ENCODE measurements at regions not wholly inside any gene's neighbourhood (a gene's known extent, or its start where the extent isn't known, plus 50 kb on each side); places are given as distances from the start of the nearest gene placed in this dataset.

DNA sequence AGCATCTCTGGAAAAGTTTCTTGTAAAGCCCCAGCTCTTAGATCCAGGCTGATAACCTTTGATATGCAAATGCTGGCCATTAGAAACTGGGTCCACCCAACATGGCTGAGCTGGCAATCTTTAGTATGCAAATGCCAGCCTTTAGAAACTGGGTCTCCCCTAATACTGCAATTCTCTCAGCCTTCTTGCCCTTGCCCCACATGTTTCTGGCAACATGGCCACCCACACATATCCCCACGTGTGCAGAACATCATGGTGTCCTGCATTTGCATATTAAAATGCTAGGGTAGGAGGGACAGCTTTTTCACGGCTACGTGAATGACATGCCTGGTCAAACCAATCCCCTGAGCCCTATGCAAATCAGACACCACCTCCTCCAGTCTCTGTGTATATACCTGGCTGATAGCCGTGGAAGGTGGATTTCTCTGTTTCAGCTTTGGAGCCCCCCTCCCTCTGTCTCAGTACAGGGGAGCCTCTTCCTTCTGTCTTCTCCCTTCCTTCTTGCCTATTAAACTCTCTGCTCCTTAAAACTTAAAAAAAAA is 344.0 kb upstream of the NWD2 start:
- Mint-ChIP-seq H3K36me3 (no peaks in the 10 kb centered on the region), H3K27ac (no peak overlapping the region), H3K4me3 (no peak overlapping the region), H3K9me3 (no peaks in the 10 kb centered on the region), H3K27me3 (no peaks in the 10 kb centered on the region), H3K4me1 (no peaks in the 10 kb centered on the region)
- DNase-seq (ENCODE audit: low spot score in 2 of 2) = no peak
- ATAC-seq (ENCODE audit: low read depth) = no peak

DNA sequence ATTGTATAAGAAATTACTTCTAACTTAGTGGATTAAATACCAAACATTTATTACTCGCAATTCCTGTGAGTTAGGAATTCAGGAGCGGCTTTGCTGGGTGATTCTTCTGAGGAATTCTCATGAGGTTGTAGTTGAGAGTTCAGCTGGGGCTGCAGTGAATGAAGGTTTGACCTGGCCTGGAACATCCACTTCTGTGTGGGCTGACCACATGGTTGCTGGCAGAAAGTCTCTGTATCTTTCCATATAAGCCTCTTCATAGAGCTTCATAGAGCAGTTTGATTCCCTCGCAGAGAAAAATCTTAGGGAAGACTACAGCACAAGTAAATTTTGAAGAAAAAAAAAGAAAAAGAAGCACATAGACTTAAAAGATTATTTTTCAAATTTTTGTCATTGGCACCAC is 339.7 kb upstream of the NWD2 start:
- Mint-ChIP-seq H3K36me3 (no peaks in the 10 kb centered on the region), H3K9me3 (no peaks in the 10 kb centered on the region), H3K4me1 (no peaks in the 10 kb centered on the region), H3K27me3 (no peaks in the 10 kb centered on the region), H3K4me3 (no peak overlapping the region), H3K27ac (no peak overlapping the region)
- DNase-seq (ENCODE audit: low spot score in 2 of 2) = no peak
- ATAC-seq (ENCODE audit: low read depth) = no peak

DNA sequence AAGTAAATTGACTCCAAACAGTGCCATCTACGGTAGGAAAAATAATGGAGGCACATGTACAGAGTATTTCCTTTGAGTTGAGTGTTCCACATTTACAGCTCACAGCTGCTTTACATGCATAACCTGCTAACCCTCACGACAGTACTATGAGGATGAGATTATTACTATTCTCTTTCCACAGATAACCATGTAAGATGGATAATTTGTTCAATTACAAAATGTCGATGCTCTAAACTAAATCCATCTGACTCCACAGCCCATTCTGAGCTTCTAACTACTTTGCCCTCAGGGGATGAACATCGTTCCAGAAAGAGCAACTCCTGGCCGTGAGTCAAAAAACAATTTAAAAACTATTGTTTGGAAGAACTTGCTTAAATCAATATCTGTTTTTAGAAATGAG is 330.4 kb upstream of the NWD2 start:
- H3K4me3 Mint-ChIP-seq = no peak overlapping the region
- H3K27me3 Mint-ChIP-seq = no peaks in the 10 kb centered on the region
- ATAC-seq (ENCODE audit: low read depth) = no peak
- DNase-seq (ENCODE audit: low spot score in 2 of 2) = no peak
- no peaks in the 10 kb centered on the region for H3K9me3 Mint-ChIP-seq
- peaks cover 6% of the 10 kb centered on the region for H3K4me1 Mint-ChIP-seq
- H3K27ac Mint-ChIP-seq = no peak overlapping the region
- H3K36me3 Mint-ChIP-seq = no peaks in the 10 kb centered on the region

DNA sequence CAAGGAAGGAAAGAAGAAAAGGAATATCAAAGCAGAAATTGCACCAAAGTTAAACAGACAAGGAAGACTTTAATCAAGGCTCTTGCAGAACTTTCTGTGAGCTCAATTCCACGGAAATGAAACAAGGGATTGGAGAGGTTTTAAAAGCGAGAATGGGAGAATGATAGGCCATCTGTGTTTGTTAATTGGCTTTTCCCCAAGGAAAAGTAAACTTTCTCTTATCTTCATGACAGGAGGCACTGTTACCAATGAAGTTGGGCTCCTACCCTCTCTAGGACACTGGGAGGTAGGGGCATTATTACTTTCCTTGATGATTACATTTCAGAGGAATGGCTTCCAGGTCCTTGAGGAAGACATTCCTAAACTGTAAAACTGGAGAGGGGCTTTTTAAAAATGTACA is 328.8 kb upstream of the NWD2 start:
- no peak for DNase-seq (ENCODE audit: low spot score in 2 of 2)

DNA sequence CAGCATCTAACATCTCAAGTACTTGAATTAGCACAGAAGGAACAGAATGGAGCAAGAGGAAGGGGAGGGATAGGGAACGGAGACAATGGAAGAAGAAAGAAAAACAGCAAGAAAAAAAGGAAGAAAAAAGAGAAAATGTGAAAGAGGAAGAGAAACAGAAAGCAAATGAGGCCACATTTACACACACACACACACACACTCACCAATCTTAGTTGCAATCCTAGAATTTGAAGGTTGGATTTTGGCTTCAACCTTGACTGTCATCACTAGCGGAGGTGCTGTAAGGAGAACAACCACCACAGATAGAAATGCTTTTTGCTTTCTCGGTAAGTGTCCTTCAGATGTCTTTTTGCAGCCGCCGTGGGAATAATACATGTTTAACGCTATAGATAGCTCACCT is 327.1 kb upstream of the NWD2 start:
- ATAC-seq (ENCODE audit: low read depth) (no peak), DNase-seq (ENCODE audit: low spot score in 2 of 2) (no peak)
- Mint-ChIP-seq H3K9me3 (no peaks in the 10 kb centered on the region), H3K36me3 (no peaks in the 10 kb centered on the region), H3K27ac (peak overlapping the region; percentile 32), H3K27me3 (no peaks in the 10 kb centered on the region), H3K4me3 (peak overlapping the region; percentile 1), H3K4me1 (peaks cover 6% of the 10 kb centered on the region)

More for the DNA sequence above, 328.8 kb upstream of the NWD2 start:
- no peak for ATAC-seq (ENCODE audit: low read depth)
- H3K36me3 Mint-ChIP-seq = no peaks in the 10 kb centered on the region
- no peak overlapping the region for H3K27ac Mint-ChIP-seq
- H3K9me3 Mint-ChIP-seq = no peaks in the 10 kb centered on the region
- no peak overlapping the region for H3K4me3 Mint-ChIP-seq
- no peaks in the 10 kb centered on the region for H3K27me3 Mint-ChIP-seq
- peaks cover 6% of the 10 kb centered on the region for H3K4me1 Mint-ChIP-seq

DNA sequence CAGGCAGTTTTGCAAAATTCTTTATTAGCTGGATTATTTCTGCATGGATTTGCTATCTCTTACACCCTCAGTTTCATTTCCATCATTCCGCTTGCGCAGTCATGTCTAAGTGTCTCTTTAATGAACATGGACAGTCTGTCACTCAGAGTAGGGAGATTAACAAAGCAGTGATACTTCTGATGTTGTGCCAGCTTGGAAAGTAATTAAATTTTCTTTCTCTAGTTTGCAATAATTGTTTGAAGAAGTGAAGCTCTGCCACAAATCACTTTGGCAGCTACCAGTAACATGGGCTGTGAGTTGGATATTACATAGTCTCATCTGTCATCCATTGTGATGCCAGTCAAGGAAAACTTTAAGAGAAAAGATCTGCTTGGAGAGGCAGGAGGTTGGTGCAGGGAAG is 324.8 kb upstream of the NWD2 start:
- no peak for ATAC-seq (ENCODE audit: low read depth)
- Mint-ChIP-seq H3K36me3 (no peaks in the 10 kb centered on the region), H3K4me1 (peaks cover 6% of the 10 kb centered on the region), H3K27ac (no peak overlapping the region), H3K9me3 (no peaks in the 10 kb centered on the region), H3K4me3 (no peak overlapping the region), H3K27me3 (no peaks in the 10 kb centered on the region)
- no peak for DNase-seq (ENCODE audit: low spot score in 2 of 2)

DNA sequence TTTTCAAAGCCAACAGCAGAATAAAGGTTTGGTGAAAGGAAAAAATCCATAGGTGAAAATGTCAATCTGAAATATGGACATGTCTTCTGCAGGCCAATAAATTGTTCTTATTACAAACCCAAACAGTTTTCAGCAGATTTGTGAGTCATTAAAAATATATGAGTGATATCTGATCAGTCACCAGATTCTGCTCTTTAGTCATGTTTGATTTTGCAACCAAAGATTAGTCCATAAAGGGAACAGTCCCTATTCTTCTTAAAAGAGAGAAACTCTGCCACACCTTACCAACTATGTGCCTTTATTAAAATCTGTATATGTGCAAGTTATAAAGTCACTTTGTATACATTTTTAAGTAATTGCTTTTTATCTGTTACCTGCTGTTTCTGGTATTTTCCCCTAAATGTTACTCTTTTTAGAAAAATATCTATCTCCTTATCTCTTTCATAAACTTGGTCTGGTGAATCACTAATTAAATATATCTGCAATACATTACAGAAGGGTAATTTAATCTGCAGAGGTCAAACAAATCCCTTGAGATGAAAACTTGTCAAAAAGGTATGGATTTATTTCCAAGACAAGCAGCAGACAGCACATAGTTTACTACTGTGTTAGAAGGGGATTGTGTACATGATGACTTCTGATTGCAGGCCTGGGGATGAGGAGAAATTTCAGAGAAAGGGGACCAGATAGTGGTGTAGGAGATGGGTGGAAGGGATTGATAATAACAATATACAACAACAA is 322.9 kb upstream of the NWD2 start:
- no peaks in the 10 kb centered on the region for H3K9me3 Mint-ChIP-seq
- peaks cover 4% of the 10 kb centered on the region for H3K4me1 Mint-ChIP-seq
- DNase-seq (ENCODE audit: low spot score in 2 of 2) (no peak), ATAC-seq (ENCODE audit: low read depth) (no peak)
- H3K4me3 Mint-ChIP-seq = no peak overlapping the region
- H3K36me3 Mint-ChIP-seq = no peaks in the 10 kb centered on the region
- no peaks in the 10 kb centered on the region for H3K27me3 Mint-ChIP-seq
- no peak overlapping the region for H3K27ac Mint-ChIP-seq

DNA sequence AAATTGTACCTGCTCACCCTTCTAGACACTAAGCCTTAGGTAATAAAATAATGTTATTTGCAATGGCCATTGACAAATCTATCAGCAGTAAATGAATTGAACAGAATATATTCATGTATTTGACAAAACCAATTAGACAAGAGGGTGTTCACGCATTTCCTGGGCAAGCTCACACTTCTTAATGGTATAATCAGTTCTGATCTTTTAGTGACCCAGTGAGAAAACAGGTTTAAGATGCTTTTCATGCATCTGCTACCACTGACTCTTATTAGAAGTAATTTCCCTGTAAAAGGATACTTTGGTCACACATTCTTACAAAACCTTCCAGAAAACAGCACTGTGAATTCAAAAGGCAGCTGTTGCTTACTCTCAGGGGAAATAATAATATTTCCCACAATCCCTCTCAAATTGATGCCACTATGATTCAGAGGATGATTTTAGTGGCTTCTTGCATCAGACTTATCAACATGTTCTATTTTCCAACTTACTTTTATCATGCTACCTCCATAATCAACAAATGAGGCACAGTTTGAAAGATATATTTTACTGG is 313.9 kb upstream of the NWD2 start:
- no peaks in the 10 kb centered on the region for H3K36me3 Mint-ChIP-seq
- H3K4me1 Mint-ChIP-seq = no peaks in the 10 kb centered on the region
- no peak for ATAC-seq (ENCODE audit: low read depth)
- H3K27ac Mint-ChIP-seq = no peak overlapping the region
- no peak overlapping the region for H3K4me3 Mint-ChIP-seq
- peaks cover 2% of the 10 kb centered on the region for H3K9me3 Mint-ChIP-seq
- DNase-seq (ENCODE audit: low spot score in 2 of 2) = no peak
- peaks cover 4% of the 10 kb centered on the region for H3K27me3 Mint-ChIP-seq

DNA sequence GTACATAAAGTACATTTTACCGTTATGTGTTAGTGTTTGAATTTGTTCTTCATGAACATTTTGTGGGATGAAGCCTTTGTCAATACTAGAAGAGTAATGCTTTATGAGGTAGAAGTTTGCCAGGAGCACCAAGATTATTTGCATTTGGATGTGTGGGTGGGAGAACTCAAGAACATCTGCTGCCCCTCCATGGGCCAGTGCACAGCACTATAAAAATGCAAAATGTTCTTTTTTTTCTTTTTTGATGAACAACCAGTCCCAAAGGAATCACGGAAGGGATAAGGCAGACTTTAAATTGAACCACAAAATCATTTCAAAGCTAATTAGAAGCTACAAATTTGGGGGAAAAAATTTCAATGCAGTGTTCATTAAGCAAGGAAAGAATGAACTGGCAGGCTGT is 300.3 kb upstream of the NWD2 start:
- Mint-ChIP-seq H3K27me3 (no peaks in the 10 kb centered on the region), H3K9me3 (peaks cover 4% of the 10 kb centered on the region), H3K4me3 (no peak overlapping the region), H3K27ac (no peak overlapping the region), H3K36me3 (no peaks in the 10 kb centered on the region), H3K4me1 (no peaks in the 10 kb centered on the region)
- DNase-seq (ENCODE audit: low spot score in 2 of 2) (no peak), ATAC-seq (ENCODE audit: low read depth) (no peak)

DNA sequence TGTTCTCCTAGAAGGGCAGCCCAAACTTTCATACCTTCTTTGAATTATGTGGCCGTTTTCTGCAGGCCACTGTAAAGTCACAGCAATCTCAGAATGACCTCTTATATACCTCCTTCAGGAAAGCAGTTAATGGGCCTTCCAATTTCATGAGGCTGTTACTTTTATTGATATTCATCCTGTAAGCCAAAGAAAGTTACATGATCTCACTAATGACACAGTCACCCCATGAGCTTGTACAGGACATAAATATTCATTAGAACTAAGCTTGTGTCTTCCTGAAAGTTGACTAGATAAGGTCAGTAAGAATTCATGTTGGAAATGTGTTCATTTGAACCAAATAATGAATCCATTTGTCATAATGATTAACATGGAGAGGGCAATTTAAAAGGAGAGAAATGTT is 283.1 kb upstream of the NWD2 start:
- H3K4me3 Mint-ChIP-seq = no peak overlapping the region
- no peaks in the 10 kb centered on the region for H3K27me3 Mint-ChIP-seq
- H3K4me1 Mint-ChIP-seq = no peaks in the 10 kb centered on the region
- H3K36me3 Mint-ChIP-seq = no peaks in the 10 kb centered on the region
- H3K27ac Mint-ChIP-seq = no peak overlapping the region
- H3K9me3 Mint-ChIP-seq = no peaks in the 10 kb centered on the region
- no peak for ATAC-seq (ENCODE audit: low read depth)
- no peak for DNase-seq (ENCODE audit: low spot score in 2 of 2)

DNA sequence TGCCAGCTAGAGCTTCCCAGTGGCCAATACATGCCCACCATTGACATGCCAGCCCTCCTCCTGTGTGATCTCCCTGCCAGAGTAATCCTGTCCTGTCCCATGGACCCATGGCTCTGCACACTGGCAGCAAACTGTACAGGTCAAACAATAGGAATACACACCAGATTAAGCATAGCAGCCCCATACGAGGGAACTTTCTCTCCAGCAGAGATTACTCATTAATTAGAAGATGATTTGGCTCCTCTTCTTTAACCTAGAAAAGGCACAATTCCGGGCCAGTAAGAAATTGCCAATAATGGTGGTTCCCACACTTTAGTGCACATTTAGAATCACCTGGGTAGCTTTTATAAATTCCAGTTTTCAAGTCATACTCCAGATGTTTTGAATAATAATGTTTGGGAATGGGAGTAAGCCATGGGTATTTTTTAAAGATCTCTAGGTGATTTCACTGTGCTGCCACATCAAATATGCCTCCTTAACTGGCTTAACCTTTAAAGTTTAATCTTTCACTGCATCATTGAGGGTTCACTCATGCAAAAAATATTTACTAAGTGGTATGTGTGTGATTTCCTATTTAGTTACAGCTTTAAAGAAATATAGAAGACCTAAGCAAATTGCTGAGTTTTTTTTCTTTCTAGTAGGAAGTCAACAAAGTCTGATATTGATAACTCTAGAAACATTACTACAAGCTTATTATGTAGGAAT is 277.6 kb upstream of the NWD2 start:
- Mint-ChIP-seq H3K36me3 (no peaks in the 10 kb centered on the region), H3K27ac (no peak overlapping the region), H3K4me1 (no peaks in the 10 kb centered on the region), H3K27me3 (peaks cover 2% of the 10 kb centered on the region), H3K4me3 (no peak overlapping the region), H3K9me3 (no peaks in the 10 kb centered on the region)
- DNase-seq (ENCODE audit: low spot score in 2 of 2) = no peak
- no peak for ATAC-seq (ENCODE audit: low read depth)

DNA sequence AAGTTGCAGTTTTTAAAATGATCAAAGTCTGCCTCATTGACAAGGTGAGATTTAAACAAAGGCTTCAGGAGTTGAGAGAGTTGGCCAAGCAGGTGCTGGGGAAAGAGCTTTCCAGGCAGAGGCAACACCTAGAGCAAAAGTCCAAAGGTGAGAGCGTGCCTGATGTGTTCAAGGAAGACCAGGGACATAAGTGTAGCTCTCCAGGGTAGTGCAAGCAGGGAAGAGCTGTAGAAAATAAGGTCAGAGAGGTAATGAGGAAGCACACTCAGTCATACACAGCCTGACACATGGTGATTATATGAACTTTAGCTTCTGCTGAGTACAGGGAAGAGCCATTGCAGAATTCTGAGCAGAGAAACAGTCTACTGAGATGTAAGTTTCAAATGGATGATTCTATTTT is 265.0 kb upstream of the NWD2 start:
- H3K4me1 Mint-ChIP-seq = no peaks in the 10 kb centered on the region
- no peak for DNase-seq (ENCODE audit: low spot score in 2 of 2)
- peaks cover 5% of the 10 kb centered on the region for H3K9me3 Mint-ChIP-seq
- no peak overlapping the region for H3K4me3 Mint-ChIP-seq
- H3K27ac Mint-ChIP-seq = no peak overlapping the region
- H3K27me3 Mint-ChIP-seq = no peaks in the 10 kb centered on the region
- H3K36me3 Mint-ChIP-seq = peaks cover 2% of the 10 kb centered on the region
- no peak for ATAC-seq (ENCODE audit: low read depth)

DNA sequence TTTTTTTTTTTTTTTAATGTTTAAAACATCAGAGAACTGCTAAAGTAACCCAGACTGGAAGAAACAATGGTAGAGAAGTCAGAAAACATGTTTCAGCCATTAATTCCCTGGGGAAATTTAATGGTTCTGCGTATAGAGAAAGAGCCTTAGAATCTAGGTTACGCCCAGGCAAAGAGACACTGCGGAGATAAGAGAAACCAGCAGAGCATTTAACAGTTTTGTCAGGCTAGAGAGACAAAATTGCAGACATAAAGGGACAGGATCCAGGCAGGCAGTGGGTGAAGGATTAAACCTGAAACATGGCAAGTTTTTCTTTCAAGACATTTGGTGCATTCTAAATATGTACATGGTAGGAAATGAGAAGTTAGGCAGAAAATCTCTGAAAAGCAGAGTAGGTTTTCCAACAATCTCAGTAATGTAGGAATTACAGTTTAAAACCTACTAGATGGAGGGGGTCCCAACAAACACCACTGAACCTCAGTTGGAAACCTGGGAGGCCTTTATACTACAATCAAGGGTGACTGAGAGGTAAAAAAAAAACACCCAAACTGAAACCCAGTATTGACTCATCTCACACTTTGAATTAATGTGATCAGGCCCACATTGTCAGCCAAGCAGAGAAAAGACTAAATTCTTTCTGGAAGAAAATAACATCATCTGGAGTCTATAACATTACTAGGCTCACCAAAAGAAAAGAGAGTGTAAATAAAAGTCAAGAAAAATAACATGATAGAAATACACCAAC is 254.2 kb upstream of the NWD2 start:
- no peak for ATAC-seq (ENCODE audit: low read depth)
- peaks cover 2% of the 10 kb centered on the region for H3K9me3 Mint-ChIP-seq
- H3K27ac Mint-ChIP-seq = no peak overlapping the region
- no peak for DNase-seq (ENCODE audit: low spot score in 2 of 2)
- no peaks in the 10 kb centered on the region for H3K4me1 Mint-ChIP-seq
- H3K27me3 Mint-ChIP-seq = no peaks in the 10 kb centered on the region
- no peak overlapping the region for H3K4me3 Mint-ChIP-seq
- H3K36me3 Mint-ChIP-seq = no peaks in the 10 kb centered on the region

DNA sequence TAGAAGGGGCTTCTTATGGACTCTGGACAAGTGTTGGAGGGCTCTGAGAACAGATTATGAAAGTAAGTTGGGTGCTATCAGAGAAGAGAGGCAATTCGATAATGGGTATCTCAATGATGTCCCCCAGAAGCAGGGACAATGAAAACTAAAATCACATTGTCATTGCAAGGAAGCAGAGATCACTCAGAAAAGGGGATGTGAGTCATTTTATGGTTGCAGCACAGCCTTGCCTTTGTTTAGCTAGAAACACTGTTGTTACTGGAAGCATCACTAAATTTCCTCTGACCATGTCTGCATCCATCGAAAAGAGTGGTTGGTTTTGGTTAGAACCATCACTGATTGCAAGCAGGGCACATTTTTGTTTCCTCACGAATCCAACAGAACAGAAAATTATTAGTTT is 246.8 kb upstream of the NWD2 start:
- Mint-ChIP-seq H3K4me3 (no peak overlapping the region), H3K4me1 (no peaks in the 10 kb centered on the region), H3K27ac (no peak overlapping the region), H3K9me3 (no peaks in the 10 kb centered on the region), H3K27me3 (no peaks in the 10 kb centered on the region), H3K36me3 (no peaks in the 10 kb centered on the region)
- DNase-seq (ENCODE audit: low spot score in 2 of 2) (no peak), ATAC-seq (ENCODE audit: low read depth) (no peak)

Data from memory B cell (primary cell).